Neural crest cell (in vitro differentiated cells): ENCODE measurements at regions not wholly inside any gene's neighbourhood (a gene's known extent, or its start where the extent isn't known, plus 50 kb on each side); places are given as distances from the start of the nearest gene placed in this dataset.

Experiments
- DNase-seq: peaks from one replicate; pipeline ENCODE4 v3.0.0; 2021; ENCODE audit warnings: low read depth, mixed read lengths, low spot score
- H3K27ac Mint-ChIP-seq: one replicate; pipeline ENCODE4 v1.8.0; 2021; ENCODE audit warnings: mild to moderate bottlenecking, mixed read lengths; ENCODE audit not compliant: unreplicated experiment
- H3K27me3 Mint-ChIP-seq: 2 replicates; pipeline ENCODE4 v1.8.0; 2021; ENCODE audit warnings: low read depth, mild to moderate bottlenecking, mixed read lengths
- H3K36me3 Mint-ChIP-seq: 2 replicates; pipeline ENCODE4 v1.8.0; 2021; ENCODE audit warnings: low read depth, mild to moderate bottlenecking, mixed read lengths
- H3K4me1 Mint-ChIP-seq: 2 replicates; pipeline ENCODE4 v1.8.0; 2021; ENCODE audit warnings: mixed read lengths
- H3K4me3 Mint-ChIP-seq: one replicate; pipeline ENCODE4 v1.8.0; 2021; ENCODE audit warnings: mild to moderate bottlenecking, mixed read lengths
- H3K9me3 Mint-ChIP-seq: 2 replicates; pipeline ENCODE4 v1.8.0; 2021; ENCODE audit warnings: mixed read lengths
- TF ChIP-seq, protein P1 (sequence below): fragments of 200-600 bp; sonication (generic); conservative IDR thresholded peaks from 2 replicates; pipeline ENCODE4 v1.5.0; 2021; ENCODE audit warnings: antibody characterized with exemption, mild to moderate bottlenecking

DNA sequence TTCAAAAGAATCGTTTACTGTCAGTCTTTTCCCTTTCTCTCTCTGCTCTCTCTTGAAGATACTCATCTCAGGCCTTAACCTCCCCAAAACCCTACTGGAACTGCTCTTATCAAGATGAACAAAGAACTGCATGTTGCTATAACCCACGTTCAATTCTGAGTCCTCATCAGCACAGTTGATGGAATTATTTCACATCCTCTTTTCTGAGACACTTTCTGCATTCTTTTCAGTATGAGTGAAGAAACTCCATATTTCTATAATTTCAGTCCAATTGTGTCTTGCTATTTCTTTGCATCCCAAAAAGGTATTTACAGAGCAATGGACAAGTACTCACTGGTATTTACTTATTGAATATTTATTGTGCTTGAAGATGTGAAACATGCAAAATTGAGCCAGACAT, 160.1 kb upstream of the CPNE8 start:
- no peaks in the 10 kb centered on the region for H3K27me3 Mint-ChIP-seq
- no peaks in the 10 kb centered on the region for H3K4me1 Mint-ChIP-seq
- no peaks in the 10 kb centered on the region for H3K9me3 Mint-ChIP-seq
- TF ChIP-seq, protein P1, sequence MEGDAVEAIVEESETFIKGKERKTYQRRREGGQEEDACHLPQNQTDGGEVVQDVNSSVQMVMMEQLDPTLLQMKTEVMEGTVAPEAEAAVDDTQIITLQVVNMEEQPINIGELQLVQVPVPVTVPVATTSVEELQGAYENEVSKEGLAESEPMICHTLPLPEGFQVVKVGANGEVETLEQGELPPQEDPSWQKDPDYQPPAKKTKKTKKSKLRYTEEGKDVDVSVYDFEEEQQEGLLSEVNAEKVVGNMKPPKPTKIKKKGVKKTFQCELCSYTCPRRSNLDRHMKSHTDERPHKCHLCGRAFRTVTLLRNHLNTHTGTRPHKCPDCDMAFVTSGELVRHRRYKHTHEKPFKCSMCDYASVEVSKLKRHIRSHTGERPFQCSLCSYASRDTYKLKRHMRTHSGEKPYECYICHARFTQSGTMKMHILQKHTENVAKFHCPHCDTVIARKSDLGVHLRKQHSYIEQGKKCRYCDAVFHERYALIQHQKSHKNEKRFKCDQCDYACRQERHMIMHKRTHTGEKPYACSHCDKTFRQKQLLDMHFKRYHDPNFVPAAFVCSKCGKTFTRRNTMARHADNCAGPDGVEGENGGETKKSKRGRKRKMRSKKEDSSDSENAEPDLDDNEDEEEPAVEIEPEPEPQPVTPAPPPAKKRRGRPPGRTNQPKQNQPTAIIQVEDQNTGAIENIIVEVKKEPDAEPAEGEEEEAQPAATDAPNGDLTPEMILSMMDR, result no peak
- H3K36me3 Mint-ChIP-seq, result no peaks in the 10 kb centered on the region
- no peak overlapping the region for H3K4me3 Mint-ChIP-seq
- no peak overlapping the region for H3K27ac Mint-ChIP-seq
- no peak for DNase-seq

DNA sequence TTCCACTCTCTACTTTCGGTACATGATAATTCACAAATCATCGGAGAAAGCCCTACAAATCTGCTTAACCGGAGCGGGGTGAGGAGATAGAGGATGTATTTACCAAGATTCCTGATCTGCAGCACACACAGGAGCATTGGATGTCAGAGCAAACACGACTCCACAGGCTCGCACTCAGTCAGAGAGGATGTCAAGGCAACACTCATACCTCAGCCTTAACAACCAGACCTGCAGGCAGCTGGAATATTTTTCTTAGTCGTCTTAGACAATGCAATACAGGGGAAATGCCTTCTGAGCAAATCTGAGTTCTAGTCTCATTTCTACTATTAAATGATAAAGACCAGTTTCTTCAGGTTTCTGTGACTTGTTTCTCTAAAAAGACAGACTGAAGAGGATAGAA, 159.3 kb upstream of the CPNE8 start:
- H3K36me3 Mint-ChIP-seq, result no peaks in the 10 kb centered on the region
- H3K4me3 Mint-ChIP-seq, result no peak overlapping the region
- no peaks in the 10 kb centered on the region for H3K27me3 Mint-ChIP-seq
- TF ChIP-seq, protein P1, result no peak
- H3K27ac Mint-ChIP-seq, result no peak overlapping the region
- no peaks in the 10 kb centered on the region for H3K4me1 Mint-ChIP-seq
- no peaks in the 10 kb centered on the region for H3K9me3 Mint-ChIP-seq
- no peak for DNase-seq

DNA sequence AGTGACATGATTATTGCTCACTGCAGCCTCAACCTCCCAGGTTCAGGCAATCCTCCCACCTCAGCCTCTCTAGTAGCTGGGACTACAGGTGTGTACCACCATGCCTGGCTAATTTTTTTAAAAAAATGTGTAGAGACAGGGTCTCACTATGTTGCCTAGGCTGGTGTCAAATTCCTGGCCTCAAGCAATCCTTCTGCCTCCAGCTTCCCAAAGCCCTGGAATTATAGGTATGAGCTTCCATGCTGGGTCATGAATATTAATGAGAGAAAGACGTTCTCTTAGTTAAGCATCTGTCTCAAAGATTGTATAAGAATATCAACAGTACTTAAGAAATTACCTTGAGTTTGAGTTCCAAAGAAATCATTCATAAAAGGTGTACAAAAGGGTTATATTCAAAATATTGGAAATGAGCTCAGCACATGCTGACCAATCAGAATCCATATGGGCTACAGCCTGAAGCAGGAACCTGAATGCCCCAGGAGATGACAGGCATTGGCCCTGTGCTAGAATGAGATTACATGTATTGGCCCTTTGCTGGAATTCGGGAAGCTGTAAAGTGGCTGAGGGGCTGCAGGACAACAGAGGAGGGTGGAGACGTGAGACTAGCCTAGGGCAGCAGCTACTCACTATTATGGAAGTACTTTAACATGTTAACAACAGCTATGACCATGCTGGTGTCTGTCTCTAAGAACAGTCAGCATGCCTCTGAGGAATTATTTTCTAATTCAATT, 157.0 kb upstream of the CPNE8 start:
- TF ChIP-seq, protein P1, result no peak
- no peak overlapping the region for H3K4me3 Mint-ChIP-seq
- H3K9me3 Mint-ChIP-seq, result no peaks in the 10 kb centered on the region
- no peak for DNase-seq
- H3K36me3 Mint-ChIP-seq, result no peaks in the 10 kb centered on the region
- H3K27me3 Mint-ChIP-seq, result no peaks in the 10 kb centered on the region
- no peak overlapping the region for H3K27ac Mint-ChIP-seq
- no peaks in the 10 kb centered on the region for H3K4me1 Mint-ChIP-seq

DNA sequence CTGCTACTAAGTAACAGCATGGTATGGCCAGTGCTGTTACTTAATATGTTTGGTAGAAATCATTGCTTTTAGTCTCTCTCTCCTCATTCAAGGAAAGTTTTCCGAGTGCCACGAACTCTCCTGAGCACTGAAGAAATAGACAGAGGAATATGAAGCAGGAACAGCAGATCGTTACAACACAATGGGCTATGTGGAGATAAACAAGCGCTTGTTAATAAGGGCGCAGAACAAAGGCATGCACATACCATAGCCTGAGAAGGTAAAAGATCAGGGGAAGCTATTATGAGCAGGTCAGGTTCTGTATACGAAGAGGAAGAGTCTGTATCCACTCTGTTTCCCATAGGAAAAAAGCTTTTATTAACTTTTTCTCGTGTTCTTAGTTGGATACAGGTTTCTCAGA, 156.2 kb upstream of the CPNE8 start:
- no peak overlapping the region for H3K27ac Mint-ChIP-seq
- no peaks in the 10 kb centered on the region for H3K36me3 Mint-ChIP-seq
- no peaks in the 10 kb centered on the region for H3K27me3 Mint-ChIP-seq
- no peak overlapping the region for H3K4me3 Mint-ChIP-seq
- TF ChIP-seq, protein P1, result no peak
- H3K4me1 Mint-ChIP-seq, result no peaks in the 10 kb centered on the region
- no peaks in the 10 kb centered on the region for H3K9me3 Mint-ChIP-seq
- DNase-seq, result no peak

DNA sequence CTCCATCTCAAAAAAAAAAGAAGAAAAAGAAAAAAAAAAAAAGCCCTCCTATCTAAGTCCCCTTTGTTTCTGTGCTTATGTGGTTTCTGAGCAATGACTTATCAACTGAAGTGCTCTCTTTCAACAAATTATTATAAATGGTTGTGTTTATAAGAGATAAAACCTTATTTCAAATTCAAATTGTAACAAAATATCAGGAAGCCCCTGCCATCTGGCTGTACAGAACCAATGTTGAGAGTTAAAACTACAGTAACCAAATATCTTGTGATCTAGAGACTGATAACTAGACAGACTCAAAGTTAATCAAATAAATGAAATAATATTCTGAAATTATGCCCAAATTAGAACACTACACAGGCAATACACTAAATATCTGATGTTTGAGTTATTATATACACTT, 143.0 kb upstream of the CPNE8 start:
- H3K9me3 Mint-ChIP-seq, result no peaks in the 10 kb centered on the region
- no peak overlapping the region for H3K27ac Mint-ChIP-seq
- DNase-seq, result no peak
- peaks cover 2% of the 10 kb centered on the region for H3K27me3 Mint-ChIP-seq
- no peak overlapping the region for H3K4me3 Mint-ChIP-seq
- H3K4me1 Mint-ChIP-seq, result no peaks in the 10 kb centered on the region
- H3K36me3 Mint-ChIP-seq, result no peaks in the 10 kb centered on the region
- TF ChIP-seq, protein P1, result no peak
